ENCODE measurements at regions not wholly inside any gene's neighbourhood (a gene's known extent, or its start where the extent isn't known, plus 50 kb on each side); places are given as distances from the start of the nearest gene placed in this dataset.

GRCh38 chr12:107356266-107356936 is 263.1 kb upstream of the CRY1 start:
- TF ChIP-seq REST (IDR thresholded peaks at IDR 0.05; ENCODE audit: insufficient read depth in 1 of 2, low read depth in 2 of 2, low read length in 2 of 2) (no peak), SIN3A (IDR thresholded peaks at IDR 0.05; ENCODE audit: borderline replicate concordance, insufficient read depth, low read length) (no peak), POLR2AphosphoS5 (IDR thresholded peaks at IDR 0.05; ENCODE audit: low read depth, low read length) (no peak), FOXP2 (optimal IDR thresholded peaks at IDR 0.05; ENCODE audit: borderline replicate concordance, extremely low read depth, extremely low read length, insufficient read depth) (no peak), TAF1 (IDR thresholded peaks at IDR 0.05; ENCODE audit: borderline replicate concordance, insufficient read depth, low read length) (no peak)

GRCh38 chr12:107356937-107357295 is 263.6 kb upstream of the CRY1 start:
- no peak for TF ChIP-seq SIN3A (IDR thresholded peaks at IDR 0.05; ENCODE audit: borderline replicate concordance, insufficient read depth, low read length)
- TF ChIP-seq FOXP2 (optimal IDR thresholded peaks at IDR 0.05; ENCODE audit: borderline replicate concordance, extremely low read depth, extremely low read length, insufficient read depth) = no peak
- no peak for TF ChIP-seq POLR2AphosphoS5 (IDR thresholded peaks at IDR 0.05; ENCODE audit: low read depth, low read length)
- no peak for TF ChIP-seq REST (IDR thresholded peaks at IDR 0.05; ENCODE audit: insufficient read depth in 1 of 2, low read depth in 2 of 2, low read length in 2 of 2)
- TF ChIP-seq TAF1 (IDR thresholded peaks at IDR 0.05; ENCODE audit: borderline replicate concordance, insufficient read depth, low read length) = no peak

- TF ChIP-seq SIN3A (IDR thresholded peaks at IDR 0.05; ENCODE audit: borderline replicate concordance, insufficient read depth, low read length) (no peak), POLR2AphosphoS5 (IDR thresholded peaks at IDR 0.05; ENCODE audit: low read depth, low read length) (no peak), FOXP2 (optimal IDR thresholded peaks at IDR 0.05; ENCODE audit: borderline replicate concordance, extremely low read depth, extremely low read length, insufficient read depth) (no peak), REST (IDR thresholded peaks at IDR 0.05; ENCODE audit: insufficient read depth in 1 of 2, low read depth in 2 of 2, low read length in 2 of 2) (no peak), TAF1 (IDR thresholded peaks at IDR 0.05; ENCODE audit: borderline replicate concordance, insufficient read depth, low read length) (no peak)
Measured at GRCh38 chr12:107359382-107359781, 266.0 kb upstream of the CRY1 start.

- TF ChIP-seq REST (IDR thresholded peaks at IDR 0.05; ENCODE audit: insufficient read depth in 1 of 2, low read depth in 2 of 2, low read length in 2 of 2) (no peak), TAF1 (IDR thresholded peaks at IDR 0.05; ENCODE audit: borderline replicate concordance, insufficient read depth, low read length) (no peak), POLR2AphosphoS5 (IDR thresholded peaks at IDR 0.05; ENCODE audit: low read depth, low read length) (no peak), FOXP2 (optimal IDR thresholded peaks at IDR 0.05; ENCODE audit: borderline replicate concordance, extremely low read depth, extremely low read length, insufficient read depth) (no peak), SIN3A (IDR thresholded peaks at IDR 0.05; ENCODE audit: borderline replicate concordance, insufficient read depth, low read length) (no peak)
Measured at GRCh38 chr12:107360033-107360432, 266.7 kb upstream of the CRY1 start.
